ENCODE measurements at regions not wholly inside any gene's neighbourhood (a gene's known extent, or its start where the extent isn't known, plus 50 kb on each side); places are given as distances from the start of the nearest gene placed in this dataset.

DNA sequence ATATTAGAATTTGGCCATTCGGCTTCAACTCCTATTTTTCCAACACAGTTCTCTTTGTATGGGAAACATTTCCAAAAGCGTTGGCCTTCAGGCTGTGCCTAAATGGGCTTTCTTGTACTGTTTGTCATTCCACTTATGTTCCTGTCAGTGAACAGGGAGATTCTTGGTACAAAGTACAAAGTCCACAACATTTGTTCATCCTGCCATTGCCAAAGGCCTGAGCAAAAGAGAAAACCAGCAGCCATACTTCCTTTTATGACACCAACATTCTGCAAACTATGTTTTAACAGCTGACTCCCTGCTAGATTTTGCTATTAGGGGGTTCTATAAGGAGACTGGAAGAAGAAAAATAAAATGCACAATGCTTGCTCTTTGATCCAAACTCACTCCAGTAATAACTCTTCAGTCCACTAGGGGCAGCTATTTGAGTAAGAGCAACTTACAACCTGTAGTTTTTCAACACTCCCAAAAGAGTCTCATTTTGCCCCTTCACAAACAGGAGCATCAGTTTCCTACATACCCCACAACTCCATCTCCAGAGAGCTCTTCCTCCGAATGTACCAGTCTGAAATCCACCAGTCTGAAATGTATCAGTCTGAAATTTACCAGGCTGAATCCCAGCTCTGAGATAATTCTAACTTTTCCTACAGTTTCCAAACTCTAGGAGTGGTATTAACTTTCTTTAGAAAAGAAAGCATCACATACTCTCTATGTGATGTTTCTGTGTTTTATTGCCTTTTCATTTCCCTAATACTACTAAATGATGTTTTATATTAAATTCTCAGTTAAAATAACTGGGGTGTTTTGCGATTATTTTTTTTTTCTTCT, 693.8 kb downstream of the DNAH5 start:
- CTCF ChIA-PET = no interaction called here
- POLR2A ChIA-PET = no interaction called here
- H3K79me2 ChIP-seq (ENCODE audit: insufficient read depth, low read length) = no peaks in the 10 kb centered on the region
- no peak for DNase-seq (ENCODE audit: low read depth, low spot score)
- H3K4me3 ChIP-seq (replicated peaks in 1 of 2; ENCODE audit: low read depth in 1 of 2, low read length in 2 of 2) = no peak overlapping the region
- peaks cover 8 to 20% of the 10 kb centered on the region in 2 experiments; a peak in 2 of 4 replicates for H3K9me3 ChIP-seq (ENCODE audit: control insufficient read depth in 1 of 2, insufficient read depth in 1 of 2, low read depth in 1 of 2, low read length in 2 of 2)
- no peak overlapping the region for H3K4me2 ChIP-seq (ENCODE audit: low read length)
- intact Hi-C loops (cut with micrococcal nuclease) = no loop called here
- ATAC-seq = no peak
- no peak overlapping the region for H2AFZ ChIP-seq (ENCODE audit: low read depth, low read length, poor library complexity, severe bottlenecking)
- H3K36me3 ChIP-seq (ENCODE audit: control insufficient read depth in 1 of 2, insufficient read depth in 2 of 2, low read length in 2 of 2) = no peaks in the 10 kb centered on the region
- no peak overlapping the region for H3K27ac ChIP-seq (ENCODE audit: low read depth, low read length)
- no peaks in the 10 kb centered on the region for H3K9me2 ChIP-seq (ENCODE audit: insufficient read depth)
- H4K20me1 ChIP-seq (ENCODE audit: insufficient read depth) = no peaks in the 10 kb centered on the region
- RAD21 ChIA-PET (ENCODE audit: low non-redundant PET in 1 of 2, low total read pairs in 2 of 2, uncharacterized antibody in 2 of 2, unreplicated experiment in 2 of 2) = no interaction called here
- no TSS peak for BruUV-seq (replicated peaks)
- no peaks in the 10 kb centered on the region for H3K27me3 ChIP-seq (ENCODE audit: insufficient read depth, low read length)
- H3K4me1 ChIP-seq (ENCODE audit: control insufficient read depth in 1 of 2, insufficient read depth in 2 of 2, low read length in 2 of 2) = no peaks in the 10 kb centered on the region
- TF ChIP-seq, protein P1, sequence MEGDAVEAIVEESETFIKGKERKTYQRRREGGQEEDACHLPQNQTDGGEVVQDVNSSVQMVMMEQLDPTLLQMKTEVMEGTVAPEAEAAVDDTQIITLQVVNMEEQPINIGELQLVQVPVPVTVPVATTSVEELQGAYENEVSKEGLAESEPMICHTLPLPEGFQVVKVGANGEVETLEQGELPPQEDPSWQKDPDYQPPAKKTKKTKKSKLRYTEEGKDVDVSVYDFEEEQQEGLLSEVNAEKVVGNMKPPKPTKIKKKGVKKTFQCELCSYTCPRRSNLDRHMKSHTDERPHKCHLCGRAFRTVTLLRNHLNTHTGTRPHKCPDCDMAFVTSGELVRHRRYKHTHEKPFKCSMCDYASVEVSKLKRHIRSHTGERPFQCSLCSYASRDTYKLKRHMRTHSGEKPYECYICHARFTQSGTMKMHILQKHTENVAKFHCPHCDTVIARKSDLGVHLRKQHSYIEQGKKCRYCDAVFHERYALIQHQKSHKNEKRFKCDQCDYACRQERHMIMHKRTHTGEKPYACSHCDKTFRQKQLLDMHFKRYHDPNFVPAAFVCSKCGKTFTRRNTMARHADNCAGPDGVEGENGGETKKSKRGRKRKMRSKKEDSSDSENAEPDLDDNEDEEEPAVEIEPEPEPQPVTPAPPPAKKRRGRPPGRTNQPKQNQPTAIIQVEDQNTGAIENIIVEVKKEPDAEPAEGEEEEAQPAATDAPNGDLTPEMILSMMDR (IDR thresholded peaks at IDR 0.05 in 2 of 3, conservative IDR thresholded peaks at IDR 0.05 in 1 of 3; ENCODE audit: borderline replicate concordance in 1 of 3, insufficient read depth in 1 of 3, low read depth in 2 of 3, low read length in 2 of 3) = peak in 2 of 3 experiments; percentile 43 to 46; a peak in 4 of 6 replicates
- TF ChIP-seq EZH2 (IDR thresholded peaks at IDR 0.05) = no peak
- no peak overlapping the region for H3K9ac ChIP-seq (ENCODE audit: low read length)

DNA sequence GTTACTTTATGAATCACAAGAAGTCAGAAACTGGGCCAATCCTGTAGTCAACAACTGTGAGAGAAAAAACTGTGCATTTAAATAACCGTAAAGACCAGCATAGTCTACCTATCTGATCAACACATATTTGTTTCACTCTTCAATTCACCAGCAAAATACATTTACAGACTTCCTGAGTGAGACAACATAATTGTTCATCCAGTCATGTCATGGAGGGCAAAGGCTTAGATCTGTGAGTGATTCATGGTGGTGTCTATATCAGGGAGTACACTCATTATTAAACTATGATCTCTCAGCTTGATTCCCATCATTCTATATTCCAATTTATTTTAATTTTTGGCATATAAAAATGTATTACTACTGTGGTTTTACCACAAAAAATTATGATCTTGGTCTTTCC, 694.6 kb downstream of the DNAH5 start:
- Histone ChIP-seq H3K9ac (ENCODE audit: low read length) (no peak overlapping the region), H3K9me2 (ENCODE audit: insufficient read depth) (no peaks in the 10 kb centered on the region), H3K27ac (ENCODE audit: low read depth, low read length) (no peak overlapping the region), H3K9me3 (ENCODE audit: control insufficient read depth in 1 of 2, insufficient read depth in 1 of 2, low read depth in 1 of 2, low read length in 2 of 2) (peaks cover 3 to 17% of the 10 kb centered on the region in 2 experiments; a peak in 2 of 4 replicates), H3K79me2 (ENCODE audit: insufficient read depth, low read length) (no peaks in the 10 kb centered on the region), H4K20me1 (ENCODE audit: insufficient read depth) (no peaks in the 10 kb centered on the region), H3K4me3 (replicated peaks in 1 of 2; ENCODE audit: low read depth in 1 of 2, low read length in 2 of 2) (no peak overlapping the region), H3K27me3 (ENCODE audit: insufficient read depth, low read length) (no peaks in the 10 kb centered on the region), H3K36me3 (ENCODE audit: control insufficient read depth in 1 of 2, insufficient read depth in 2 of 2, low read length in 2 of 2) (no peaks in the 10 kb centered on the region), H3K4me2 (ENCODE audit: low read length) (no peak overlapping the region), H3K4me1 (ENCODE audit: control insufficient read depth in 1 of 2, insufficient read depth in 2 of 2, low read length in 2 of 2) (no peaks in the 10 kb centered on the region), H2AFZ (ENCODE audit: low read depth, low read length, poor library complexity, severe bottlenecking) (no peak overlapping the region)
- ChIA-PET RAD21 (ENCODE audit: low non-redundant PET in 1 of 2, low total read pairs in 2 of 2, uncharacterized antibody in 2 of 2, unreplicated experiment in 2 of 2) (no interaction called here), CTCF (no interaction called here), POLR2A (no interaction called here)
- intact Hi-C loops (cut with micrococcal nuclease) = no loop called here
- ATAC-seq = no peak
- no peak for DNase-seq (ENCODE audit: low read depth, low spot score)
- BruUV-seq (replicated peaks) = no TSS peak
- TF ChIP-seq POLR2A (IDR thresholded peaks at IDR 0.05; ENCODE audit: borderline replicate concordance, extremely low read depth, insufficient read depth, insufficient read length) = no peak
- no peak for TF ChIP-seq EZH2 (IDR thresholded peaks at IDR 0.05)
- TF ChIP-seq JUND (IDR thresholded peaks at IDR 0.05) = no peak
- no peak for TF ChIP-seq ZNF274 (IDR thresholded peaks at IDR 0.05; ENCODE audit: low read depth, low read length)
- TF ChIP-seq, protein P1 (IDR thresholded peaks at IDR 0.05 in 2 of 3, conservative IDR thresholded peaks at IDR 0.05 in 1 of 3; ENCODE audit: borderline replicate concordance in 1 of 3, insufficient read depth in 1 of 3, low read depth in 2 of 3, low read length in 2 of 3) = no peak
- no peak for TF ChIP-seq CEBPB (IDR thresholded peaks at IDR 0.05; ENCODE audit: low read depth)
- TF ChIP-seq SP1 (IDR thresholded peaks at IDR 0.05; ENCODE audit: low read depth) = no peak
- TF ChIP-seq, protein P2, sequence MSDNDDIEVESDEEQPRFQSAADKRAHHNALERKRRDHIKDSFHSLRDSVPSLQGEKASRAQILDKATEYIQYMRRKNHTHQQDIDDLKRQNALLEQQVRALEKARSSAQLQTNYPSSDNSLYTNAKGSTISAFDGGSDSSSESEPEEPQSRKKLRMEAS (IDR thresholded peaks at IDR 0.05) = no peak
- TF ChIP-seq, protein P3, sequence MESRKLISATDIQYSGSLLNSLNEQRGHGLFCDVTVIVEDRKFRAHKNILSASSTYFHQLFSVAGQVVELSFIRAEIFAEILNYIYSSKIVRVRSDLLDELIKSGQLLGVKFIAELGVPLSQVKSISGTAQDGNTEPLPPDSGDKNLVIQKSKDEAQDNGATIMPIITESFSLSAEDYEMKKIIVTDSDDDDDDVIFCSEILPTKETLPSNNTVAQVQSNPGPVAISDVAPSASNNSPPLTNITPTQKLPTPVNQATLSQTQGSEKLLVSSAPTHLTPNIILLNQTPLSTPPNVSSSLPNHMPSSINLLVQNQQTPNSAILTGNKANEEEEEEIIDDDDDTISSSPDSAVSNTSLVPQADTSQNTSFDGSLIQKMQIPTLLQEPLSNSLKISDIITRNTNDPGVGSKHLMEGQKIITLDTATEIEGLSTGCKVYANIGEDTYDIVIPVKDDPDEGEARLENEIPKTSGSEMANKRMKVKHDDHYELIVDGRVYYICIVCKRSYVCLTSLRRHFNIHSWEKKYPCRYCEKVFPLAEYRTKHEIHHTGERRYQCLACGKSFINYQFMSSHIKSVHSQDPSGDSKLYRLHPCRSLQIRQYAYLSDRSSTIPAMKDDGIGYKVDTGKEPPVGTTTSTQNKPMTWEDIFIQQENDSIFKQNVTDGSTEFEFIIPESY (IDR thresholded peaks at IDR 0.05; ENCODE audit: extremely low read depth, insufficient replicate concordance, low read length) = no peak
- no peak for TF ChIP-seq EZH2phosphoT487 (IDR thresholded peaks at IDR 0.05; ENCODE audit: borderline replicate concordance)
- no peak for TF ChIP-seq POLR2AphosphoS5 (IDR thresholded peaks at IDR 0.05; ENCODE audit: low read depth, low read length)
- TF ChIP-seq SIN3A (IDR thresholded peaks at IDR 0.05; ENCODE audit: low read depth) = no peak

All from HCT116 (cell line).